HCT116 (cell line): ENCODE measurements at regions not wholly inside any gene's neighbourhood (a gene's known extent, or its start where the extent isn't known, plus 50 kb on each side); places are given as distances from the start of the nearest gene placed in this dataset.
"Not testable (repeated sequence)": the region's sequence is repeated elsewhere in the genome, so short reads cannot be mapped to it uniquely, and the experiment has no call there.

Source experiments
- ATAC-seq: fragments of 200-7000 bp; cut with Tn5 transposase; 2 replicates; pipeline ENCODE4 v1.9.1; 2020; ENCODE audit warnings: mild to moderate bottlenecking, moderate library complexity
- BruUV-seq: library from RNA; stranded (reverse); fragments of 400-500 nt; replicated peaks from 2 replicates; lab custom pipeline; 2021; lab: Mats Ljungman, UMichigan
- CTCF ChIA-PET: fragments of 300-600 bp; sonication (Branson Sonifier 250); formaldehyde crosslinking; loops from one replicate; lab custom pipeline; 2021; ENCODE audit warnings: antibody characterized with exemption; lab: Charles Lee
- POLR2A ChIA-PET: fragments of 300-600, 350-600 bp; sonication (Branson Sonifier 250); formaldehyde crosslinking; loops from one replicate; lab custom pipeline; 2021; ENCODE audit warnings: antibody characterized with exemption; lab: Charles Lee
- RAD21 ChIA-PET, 2 experiments: fragments of 300-600 bp; sonication (Branson Sonifier 250); formaldehyde crosslinking; loops; one replicate each; lab custom pipeline; 2023; ENCODE audit warnings: low total read pairs in 2 of 2; ENCODE audit not compliant: uncharacterized antibody in 2 of 2, unreplicated experiment in 2 of 2, low non-redundant PET in 1 of 2; lab: Charles Lee
- DNase-seq: peaks from one replicate; pipeline ENCODE4 v3.0.0-alpha.2; 2010; ENCODE audit warnings: low read depth, low spot score
- H2AFZ ChIP-seq: fragments of 200-600 bp; shearing (Covaris generic), sonication (generic); 2 replicates; pipeline ENCODE4 v1.6.1; 2017; ENCODE audit warnings: low read depth, mixed run types, mixed read lengths, antibody characterized with exemption, low read length; ENCODE audit not compliant: poor library complexity, severe bottlenecking
- H3K27ac ChIP-seq: 2 replicates; pipeline ENCODE4 v1.5.1; 2012; ENCODE audit warnings: low read depth, low read length
- H3K27me3 ChIP-seq: fragments of 200-600 bp; sonication (generic); 2 replicates; pipeline ENCODE4 v1.6.1; 2016; ENCODE audit warnings: mixed run types, low read length, mixed read lengths; ENCODE audit not compliant: insufficient read depth
- H3K36me3 ChIP-seq, 2 experiments: fragments of 200-500 bp in 1 of 2; fragments of 200-600 bp in 1 of 2; sonication (Bioruptor generic) in 1 of 2; sonication (generic) in 1 of 2; 2 replicates each; pipeline versions ENCODE4 v1.5.1 to v1.6.1; 2014 to 2016; ENCODE audit warnings: low read length in 2 of 2, inconsistent platforms in 1 of 2, mixed read lengths in 1 of 2, mixed run types in 1 of 2; ENCODE audit not compliant: insufficient read depth in 2 of 2, control insufficient read depth in 1 of 2
- H3K4me1 ChIP-seq, 2 experiments: fragments of 200-600 bp in 1 of 2; sonication (generic) in 1 of 2; 2 replicates each; pipeline versions ENCODE4 v1.5.1 to v1.6.1; 2012 to 2017; ENCODE audit warnings: low read length in 2 of 2, inconsistent platforms in 1 of 2, mild to moderate bottlenecking in 1 of 2, mixed read lengths in 1 of 2, mixed run types in 1 of 2, moderate library complexity in 1 of 2; ENCODE audit not compliant: insufficient read depth in 2 of 2, control insufficient read depth in 1 of 2
- H3K4me2 ChIP-seq: fragments of 200-600 bp; sonication (generic); 2 replicates; pipeline ENCODE4 v1.6.1; 2017; ENCODE audit warnings: mixed run types, low read length, mixed read lengths
- H3K4me3 ChIP-seq, 2 experiments: fragments of 200-600 bp in 1 of 2; sonication (generic) in 1 of 2; replicated peaks in 1 of 2; 2 replicates each; pipeline ENCODE4 v1.5.1; 2011 to 2016; ENCODE audit warnings: low read length in 2 of 2, control low read depth in 1 of 2, low read depth in 1 of 2, mild to moderate bottlenecking in 1 of 2, mixed read lengths in 1 of 2, mixed run types in 1 of 2
- H3K79me2 ChIP-seq: fragments of 200-600 bp; sonication (generic); 2 replicates; pipeline ENCODE4 v1.6.1; 2017; ENCODE audit warnings: mild to moderate bottlenecking, mixed run types, low read length, moderate library complexity, mixed read lengths; ENCODE audit not compliant: insufficient read depth
- H3K9ac ChIP-seq: fragments of 200-600 bp; sonication (generic); 2 replicates; pipeline ENCODE4 v1.6.1; 2016; ENCODE audit warnings: low read length, mixed read lengths
- H3K9me2 ChIP-seq: fragments of 200-600 bp; sonication (generic), shearing (Covaris generic); 2 replicates; pipeline ENCODE4 v1.6.1; 2017; ENCODE audit warnings: mixed run types, mild to moderate bottlenecking, moderate library complexity; ENCODE audit not compliant: insufficient read depth
- H3K9me3 ChIP-seq, 2 experiments: fragments of 200-500 bp in 1 of 2; fragments of 200-600 bp in 1 of 2; sonication (Bioruptor generic) in 1 of 2; sonication (generic) in 1 of 2; 2 replicates each; pipeline ENCODE4 v1.6.1; 2014 to 2017; ENCODE audit warnings: low read length in 2 of 2, mixed read lengths in 2 of 2, inconsistent platforms in 1 of 2, low read depth in 1 of 2, mild to moderate bottlenecking in 1 of 2, mixed run types in 1 of 2, moderate library complexity in 1 of 2; ENCODE audit not compliant: control insufficient read depth in 1 of 2, insufficient read depth in 1 of 2
- H4K20me1 ChIP-seq: fragments of 200-600 bp; sonication (generic), shearing (Covaris generic); 2 replicates; pipeline ENCODE4 v1.6.1; 2017; ENCODE audit warnings: mixed run types, mild to moderate bottlenecking, moderate library complexity; ENCODE audit not compliant: insufficient read depth
- CBX3 ChIP-seq: IDR thresholded peaks from 2 replicates; pipeline ENCODE4 v1.6.1; 2012; ENCODE audit warnings: low read depth
- EGR1 ChIP-seq: IDR thresholded peaks from 2 replicates; pipeline ENCODE4 v1.6.1; 2012; ENCODE audit warnings: low read depth
- EZH2phosphoT487 ChIP-seq: fragments of 200-600 bp; IDR thresholded peaks from 2 replicates; pipeline ENCODE4 v1.6.1; 2018; ENCODE audit warnings: antibody characterized with exemption, borderline replicate concordance
- RAD21 ChIP-seq: IDR thresholded peaks from 2 replicates; pipeline ENCODE4 v1.6.1; 2012; ENCODE audit warnings: low read depth, mild to moderate bottlenecking
- REST ChIP-seq: IDR thresholded peaks from 2 replicates; pipeline ENCODE4 v1.6.1; 2012; ENCODE audit warnings: low read depth
- SIN3A ChIP-seq: IDR thresholded peaks from 2 replicates; pipeline ENCODE4 v1.6.1; 2012; ENCODE audit warnings: low read depth
- SP1 ChIP-seq: IDR thresholded peaks from 2 replicates; pipeline ENCODE4 v1.6.1; 2012; ENCODE audit warnings: low read depth
- YY1 ChIP-seq: IDR thresholded peaks from 2 replicates; pipeline ENCODE4 v1.6.1; 2011; ENCODE audit warnings: low read length, low read depth, moderate library complexity, mild to moderate bottlenecking; ENCODE audit not compliant: insufficient replicate concordance; ENCODE audit errors: extremely low read depth
- ZFX ChIP-seq: fragments of 450-650 bp; IDR thresholded peaks from 2 replicates; pipeline ENCODE4 v1.6.1; 2017
- intact Hi-C: fragments of 100-400 bp; cut with micrococcal nuclease; formaldehyde crosslinking; loops from 2 replicates; pipeline ENCODE4 v1.10.0; 2022

GRCh38 chr5:135153259-135153658 is 119.2 kb upstream of the PITX1 start (continued):
- no peak for TF ChIP-seq REST
- no peak for TF ChIP-seq RAD21
- no peak for TF ChIP-seq EZH2phosphoT487
- no peak for TF ChIP-seq SP1
- no peak for TF ChIP-seq ZFX
- no peak for TF ChIP-seq SIN3A
- TF ChIP-seq CBX3: no peak
- TF ChIP-seq EGR1: no peak
- TF ChIP-seq YY1: no peak

- H3K27me3 ChIP-seq, POLR2A ChIA-PET: not testable (repeated sequence)
Measured at GRCh38 chr5:135151660-135152059, 117.6 kb upstream of the PITX1 start.

More at GRCh38 chr5:135151660-135152059, 117.6 kb upstream of the PITX1 start:
- H3K9me2 ChIP-seq, intact Hi-C loops, H2AFZ ChIP-seq, H3K4me2 ChIP-seq, H3K4me3 ChIP-seq, DNase-seq, H4K20me1 ChIP-seq, CTCF ChIA-PET, H3K4me1 ChIP-seq, ATAC-seq, H3K9me3 ChIP-seq, H3K27ac ChIP-seq, H3K9ac ChIP-seq, H3K36me3 ChIP-seq, BruUV-seq, H3K79me2 ChIP-seq, RAD21 ChIA-PET: not testable (repeated sequence)
